ENCODE measurements at regions not wholly inside any gene's neighbourhood (a gene's known extent, or its start where the extent isn't known, plus 50 kb on each side); places are given as distances from the start of the nearest gene placed in this dataset.
"Not testable (repeated sequence)": the region's sequence is repeated elsewhere in the genome, so short reads cannot be mapped to it uniquely, and the experiment has no call there.

DNA sequence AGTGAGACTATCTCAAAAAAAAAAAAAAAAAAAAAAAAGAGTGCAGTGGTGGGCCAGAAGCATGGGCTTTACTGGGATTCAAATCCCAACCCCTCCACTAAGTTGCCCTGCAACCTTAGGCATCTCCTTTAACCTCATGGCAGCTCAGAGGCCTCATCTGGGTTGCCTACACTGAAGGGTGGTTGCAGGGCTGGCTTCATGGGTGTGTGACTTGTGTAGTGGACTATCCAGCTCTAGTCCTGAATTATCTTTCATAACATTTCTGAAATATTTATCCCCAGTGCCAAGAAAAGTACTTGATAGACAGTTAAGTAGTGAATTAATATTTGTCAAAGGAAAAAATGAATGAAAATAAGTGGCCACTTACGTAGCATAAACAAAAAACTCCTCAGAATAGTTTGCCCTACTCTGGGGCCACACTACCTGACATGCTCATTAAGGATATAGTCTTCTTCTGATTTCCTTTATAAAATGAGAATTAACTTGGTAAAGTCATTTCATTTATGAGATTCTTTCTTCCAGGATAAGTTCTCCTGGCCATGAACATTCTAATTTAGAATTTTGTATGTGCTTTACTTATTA is 116.0 kb upstream of the SYT13 start:
- no peak for DNase-seq

DNA sequence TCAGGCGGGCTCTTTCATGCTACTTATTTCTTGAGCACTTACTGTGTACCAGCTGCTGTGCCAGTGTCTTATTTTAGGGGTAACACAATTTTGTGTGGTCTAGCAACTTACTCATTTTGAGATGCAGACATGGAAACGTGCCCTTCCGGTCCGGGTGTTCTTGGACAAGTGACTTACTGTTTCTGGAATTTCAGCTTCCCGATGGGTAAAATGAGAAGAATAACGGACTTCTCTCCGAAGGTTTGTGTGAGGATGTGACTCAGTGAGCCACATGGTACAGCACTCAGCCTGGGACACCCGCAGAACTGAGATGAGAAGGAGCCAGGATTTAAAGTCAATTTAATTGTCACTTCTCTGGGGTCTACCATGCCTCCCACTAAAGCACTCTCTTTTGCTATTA is 114.5 kb upstream of the SYT13 start:
- DNase-seq = no peak

DNA sequence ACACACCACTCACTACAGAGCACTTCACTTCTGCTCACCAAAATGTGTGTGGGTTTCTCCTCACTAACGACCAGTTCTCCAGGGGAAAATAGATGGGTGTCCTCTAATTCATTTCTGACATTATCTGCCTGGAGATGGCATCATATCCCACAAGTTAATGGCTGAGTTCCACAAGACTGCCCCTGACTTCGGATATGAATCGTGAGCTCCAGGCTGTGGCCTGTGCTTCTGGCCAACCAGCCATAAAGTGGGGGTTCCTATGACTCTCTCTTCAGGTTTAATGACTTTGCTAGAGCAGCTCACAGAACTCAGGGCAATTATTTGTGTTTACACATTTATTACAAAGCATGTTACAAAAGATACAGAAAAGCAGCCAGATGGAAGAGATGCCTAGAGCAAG is 113.0 kb upstream of the SYT13 start:
- DNase-seq = no peak

DNA sequence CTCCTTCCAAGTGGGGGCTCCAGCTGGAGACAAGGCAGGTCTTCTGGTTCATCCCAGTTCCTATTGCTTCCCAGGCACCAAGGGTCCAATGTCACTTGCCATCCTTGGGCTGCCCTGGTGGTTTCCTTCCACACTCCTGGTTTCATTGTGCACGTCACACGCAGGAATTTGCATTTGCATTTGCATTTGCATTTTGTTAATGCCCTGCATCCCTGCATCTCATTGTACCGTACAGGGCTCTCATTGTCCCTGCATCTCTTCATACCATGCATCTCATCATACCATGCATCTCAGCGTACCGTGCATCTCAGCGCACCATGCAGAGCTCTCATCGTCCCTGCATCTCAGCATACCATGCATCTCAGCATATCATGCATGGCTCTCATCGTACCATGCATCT is 112.2 kb upstream of the SYT13 start:
- DNase-seq = no peak

DNA sequence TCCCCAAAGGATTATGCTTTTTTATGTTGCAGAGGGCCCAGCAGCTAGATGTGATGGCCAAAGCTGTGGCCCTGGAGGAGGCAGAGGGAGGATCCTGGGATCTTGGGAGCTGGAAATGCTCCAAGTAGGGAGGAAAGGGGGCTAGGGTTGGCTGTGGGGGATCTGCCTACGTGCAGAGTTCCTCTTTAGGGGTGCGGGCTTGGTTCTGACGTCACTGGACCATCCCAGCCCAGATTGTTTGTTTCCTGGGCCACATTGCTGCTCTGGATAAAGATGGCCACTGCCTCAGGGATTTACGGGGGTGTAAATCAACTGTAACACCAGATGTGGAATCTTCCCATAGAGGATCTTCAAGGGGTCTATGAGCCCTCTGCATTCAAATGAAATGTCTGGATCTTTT is 110.3 kb upstream of the SYT13 start:
- DNase-seq = no peak

DNA sequence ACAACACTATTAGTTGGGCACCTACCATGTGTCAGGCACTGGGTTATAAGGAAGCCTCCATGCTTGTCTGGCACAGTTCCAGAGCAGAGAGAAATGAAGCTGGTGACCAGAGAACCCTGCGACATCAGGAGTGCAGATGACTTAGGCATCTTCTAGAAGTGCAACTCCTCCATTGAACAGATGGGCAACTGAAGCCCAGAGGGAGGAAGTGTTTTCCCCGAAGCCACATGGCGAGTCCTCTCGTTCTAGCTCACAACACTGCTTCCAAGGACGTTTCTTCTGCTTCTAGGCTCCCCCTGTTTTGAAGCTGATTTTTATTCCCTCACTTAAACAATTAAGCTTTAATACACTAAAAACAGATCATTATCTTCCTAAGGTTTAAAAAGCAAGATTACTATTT is 109.8 kb upstream of the SYT13 start:
- no peak for DNase-seq

DNA sequence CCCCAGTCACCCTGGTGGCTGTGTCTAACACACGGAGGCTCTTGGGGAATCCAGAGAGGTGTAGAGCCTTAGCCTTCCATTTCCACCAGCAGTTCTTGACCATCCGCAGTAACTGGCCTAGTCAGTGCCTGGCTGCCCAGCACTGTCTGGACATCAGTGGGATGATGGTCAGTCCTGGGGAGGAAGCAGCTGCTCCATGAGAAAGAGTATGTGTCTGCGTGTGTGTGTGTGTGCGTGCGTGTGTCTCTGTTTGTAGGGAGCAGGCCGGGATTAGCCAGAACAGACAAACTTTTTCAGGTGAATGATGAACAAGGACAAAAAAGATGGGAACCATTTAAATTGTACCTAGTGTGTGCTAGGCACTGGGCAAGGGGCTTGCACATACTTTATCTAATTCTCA is 109.3 kb upstream of the SYT13 start:
- DNase-seq = no peak

DNA sequence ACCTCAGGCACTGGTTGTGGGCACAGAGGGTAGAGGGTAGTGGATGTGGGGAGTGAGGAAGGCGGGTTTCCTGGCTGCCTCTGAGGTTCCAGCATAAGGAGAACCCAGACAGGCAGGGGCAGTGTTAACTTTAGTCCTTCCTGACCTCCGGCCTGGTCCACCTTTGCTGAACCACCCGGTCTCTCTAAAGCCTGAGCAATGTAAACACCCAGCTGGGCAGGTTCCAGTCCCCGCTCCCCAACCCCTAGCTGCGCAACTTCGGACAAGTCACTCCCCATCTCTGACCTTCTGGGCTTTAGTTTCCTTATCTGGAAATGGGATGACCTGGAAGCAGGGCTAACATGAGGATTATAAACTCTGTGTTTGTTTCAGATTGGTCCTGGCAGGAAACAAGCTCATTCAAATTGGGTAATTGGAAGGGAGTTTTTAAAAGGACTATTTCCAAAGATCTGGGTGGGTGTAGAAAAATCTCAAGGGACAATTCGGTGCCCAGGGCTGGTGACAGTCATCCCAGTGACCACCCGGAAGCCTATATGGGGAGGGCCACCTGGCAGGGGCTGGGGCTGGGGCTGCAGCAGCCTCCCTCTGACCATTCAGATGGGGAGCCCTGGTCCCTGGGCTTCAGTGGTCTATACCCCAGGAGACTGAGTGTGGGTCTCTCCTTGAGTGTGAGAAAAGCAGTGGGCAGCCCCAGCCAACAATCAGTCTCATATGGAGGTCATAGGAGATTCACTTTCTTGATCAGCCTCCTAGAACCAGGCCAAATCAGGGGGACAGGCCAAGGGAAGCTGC is 108.3 kb upstream of the SYT13 start:
- DNase-seq = no peak

DNA sequence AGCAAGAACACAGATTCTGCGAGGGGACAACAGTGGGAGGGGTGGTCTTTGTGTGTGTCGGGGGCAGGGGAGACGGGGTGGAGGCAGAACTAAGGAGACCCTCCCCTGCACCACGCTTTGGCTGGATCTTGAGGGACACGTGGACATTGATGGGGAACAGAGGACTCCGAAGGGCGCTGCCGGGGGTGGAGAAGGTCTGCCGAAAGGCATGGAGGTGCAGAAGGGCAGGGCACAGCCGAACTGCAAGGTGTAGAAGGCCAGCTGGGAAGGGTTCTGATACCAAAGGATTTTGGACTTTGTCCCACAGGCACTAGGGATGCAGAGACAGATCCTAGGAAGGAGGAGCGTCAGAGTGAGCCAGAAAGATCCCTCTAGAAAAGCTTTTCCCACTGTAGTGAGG is 107.7 kb upstream of the SYT13 start:
- no peak for DNase-seq

DNA sequence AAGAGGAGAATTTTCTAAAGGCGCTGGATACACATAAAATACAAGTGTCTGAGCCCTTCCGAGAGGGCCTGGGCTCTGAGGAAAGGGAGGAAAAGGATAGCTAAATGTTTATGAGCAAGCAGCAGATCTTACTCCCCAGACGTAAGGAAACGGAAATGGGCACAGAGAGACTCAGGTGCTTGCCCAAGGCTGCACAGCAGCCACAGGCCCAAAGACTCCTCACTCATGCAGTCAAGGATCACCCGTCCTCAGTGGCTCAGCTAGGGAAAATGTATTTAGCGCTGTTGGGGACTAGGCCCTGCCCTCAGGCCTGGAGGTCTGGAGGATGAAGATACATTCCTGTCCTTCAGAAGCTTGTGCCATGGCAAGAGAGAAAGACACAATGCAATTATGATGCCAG is 107.2 kb upstream of the SYT13 start:
- DNase-seq = no peak

DNA sequence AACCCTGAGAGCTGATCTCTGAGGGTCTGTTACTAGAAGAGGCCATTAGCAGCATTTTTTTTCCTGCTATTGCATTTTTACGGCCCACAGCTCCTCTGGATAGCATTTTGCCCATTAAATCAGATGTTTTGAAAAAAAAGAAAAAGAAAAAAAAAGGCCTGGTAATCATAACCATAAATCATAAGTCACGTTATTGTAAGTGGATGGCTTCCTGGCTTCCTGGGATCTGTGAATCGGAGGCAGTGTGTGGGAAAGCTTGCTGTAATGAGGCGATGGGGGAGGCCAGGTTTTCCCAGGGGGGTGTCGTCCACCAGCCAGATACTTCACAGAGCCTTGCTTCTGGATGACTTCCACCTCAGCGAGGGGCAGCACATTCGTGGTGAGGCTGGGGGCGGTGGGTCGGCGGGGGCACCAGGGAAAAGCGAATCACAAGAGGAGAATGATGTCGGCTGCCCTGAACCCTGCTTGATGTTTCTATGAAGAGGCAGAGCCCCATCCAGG is 106.5 kb upstream of the SYT13 start:
- no peak for DNase-seq

DNA sequence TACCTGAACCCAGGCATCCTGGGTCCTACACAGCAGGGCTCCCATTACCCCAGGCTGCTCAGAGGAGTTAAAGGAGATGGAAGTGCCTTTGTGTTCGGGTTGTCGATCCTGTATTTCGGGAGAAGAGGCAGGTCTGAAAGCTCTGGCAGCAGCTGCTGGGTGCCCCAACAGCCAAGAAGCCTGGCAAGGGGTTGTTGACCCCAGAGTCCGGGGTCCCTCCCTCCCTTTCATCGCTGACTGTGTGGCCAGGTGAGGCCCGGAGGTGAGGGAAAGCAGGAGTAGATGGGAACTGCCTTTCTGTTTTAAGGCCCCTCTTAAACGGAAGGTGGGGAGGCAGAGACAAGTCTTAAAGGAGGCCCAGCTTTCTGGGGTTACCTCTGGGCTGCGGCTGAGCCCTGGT is 106.0 kb upstream of the SYT13 start:
- no peak for DNase-seq

DNA sequence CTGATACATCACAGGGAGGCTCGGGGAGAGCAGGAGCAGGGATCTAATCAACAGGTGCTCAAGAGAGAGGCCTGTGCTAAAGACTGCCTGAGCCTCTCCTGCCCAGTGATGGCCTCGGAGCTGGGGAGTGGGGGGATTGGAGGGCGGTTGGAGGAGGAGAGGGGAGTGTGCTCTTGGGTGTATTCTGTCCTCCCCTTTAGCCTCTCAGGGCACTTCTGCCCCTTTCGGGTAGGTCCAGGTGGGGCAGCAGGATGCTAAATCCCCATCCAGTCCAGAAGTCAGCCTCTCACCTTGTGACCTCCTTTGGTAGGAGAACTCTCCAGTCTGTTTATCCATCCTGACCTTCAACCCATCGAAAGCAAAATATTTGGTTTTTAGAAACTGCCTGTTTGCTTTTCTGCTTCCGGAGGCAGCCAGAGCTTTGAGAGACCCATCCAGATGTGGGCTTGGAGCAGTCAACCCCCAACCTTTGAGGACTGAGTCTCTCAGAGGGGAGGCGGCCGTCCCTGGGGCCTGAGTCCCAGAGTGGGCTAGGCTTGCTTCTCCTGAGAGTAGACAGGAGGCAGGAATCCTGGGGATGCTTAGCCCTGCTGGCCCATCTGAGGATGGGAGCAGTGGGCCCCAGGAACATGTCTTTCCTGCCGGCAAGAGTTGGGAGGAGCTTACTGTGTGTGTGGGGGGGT is 105.2 kb upstream of the SYT13 start:
- DNase-seq = no peak

DNA sequence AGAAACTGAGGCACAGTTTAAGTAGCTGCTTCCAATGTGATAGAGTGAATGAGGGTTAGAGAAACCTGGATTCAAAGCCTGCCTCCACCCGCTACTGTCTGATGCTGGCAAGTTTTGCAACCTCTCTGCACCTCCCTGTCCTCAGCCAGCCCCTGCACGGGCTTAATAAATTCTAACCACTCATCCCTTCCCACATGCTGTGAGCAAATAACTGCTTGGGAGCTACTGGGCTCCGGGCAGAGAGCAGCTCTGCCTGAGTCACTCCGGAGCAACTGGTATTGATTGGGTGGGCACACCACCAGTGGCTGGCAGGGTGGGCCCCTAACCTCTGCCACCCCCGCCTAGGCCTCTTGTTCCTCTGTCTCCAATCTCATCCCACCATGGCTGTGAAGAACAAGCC is 104.3 kb upstream of the SYT13 start:
- no peak for DNase-seq

DNA sequence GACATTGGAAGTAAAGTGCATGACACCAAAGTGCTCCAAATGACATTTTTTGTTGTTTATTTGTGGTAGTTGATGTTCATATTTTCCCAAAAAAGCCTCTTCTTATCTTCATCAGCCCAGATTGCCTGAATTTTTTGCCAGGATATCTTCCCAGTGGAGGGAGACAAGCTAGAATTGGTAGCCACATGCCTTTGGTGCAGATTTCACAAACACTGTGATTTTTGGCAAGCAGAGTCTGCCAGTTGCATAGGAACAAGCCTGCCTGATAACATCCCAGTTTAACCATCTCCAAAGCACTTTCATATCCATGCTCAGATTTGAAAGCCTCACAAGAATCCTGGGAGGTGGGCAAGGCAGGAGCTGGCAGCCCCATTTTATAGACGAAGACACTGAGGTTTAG is 102.3 kb upstream of the SYT13 start:
- DNase-seq = no peak

DNA sequence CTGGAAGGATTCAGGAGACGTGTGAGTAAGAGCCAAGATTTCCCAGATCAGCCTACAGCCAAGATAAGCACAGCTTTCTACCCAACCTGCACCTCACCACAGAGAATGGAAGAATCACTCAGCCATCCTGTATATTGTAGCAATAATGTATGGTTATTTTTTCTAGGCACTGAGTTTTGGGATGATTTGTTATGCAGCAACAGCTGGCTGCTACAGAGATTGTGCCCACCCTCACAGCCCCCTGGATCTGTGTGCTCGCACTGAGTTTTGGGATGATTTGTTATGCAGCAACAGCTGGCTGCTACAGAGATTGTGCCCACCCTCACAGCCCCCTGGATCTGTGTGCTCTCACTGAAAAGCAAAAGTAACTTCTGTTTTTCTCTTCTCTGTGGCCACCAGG is 101.7 kb upstream of the SYT13 start:
- DNase-seq = not testable (repeated sequence)

DNA sequence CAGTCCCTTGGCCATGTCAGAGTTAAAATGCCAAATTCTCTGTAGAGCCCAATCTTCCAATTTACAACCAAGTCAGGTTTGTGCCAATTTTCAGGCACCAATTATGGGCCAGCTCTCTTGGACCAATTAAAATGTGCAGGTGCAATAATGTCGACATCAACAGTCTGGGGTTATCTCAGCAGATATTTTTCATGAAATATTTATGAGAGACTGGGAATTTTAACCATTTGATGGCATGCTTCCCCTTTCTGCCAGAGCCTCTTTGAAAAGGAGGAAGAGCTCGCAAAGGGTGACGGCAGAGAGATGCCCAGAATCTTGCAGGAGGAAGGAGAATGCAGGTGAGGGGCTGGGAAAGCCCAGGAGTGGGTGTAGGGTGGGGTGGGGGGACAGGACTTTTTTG is 100.8 kb upstream of the SYT13 start:
- DNase-seq = no peak

DNA sequence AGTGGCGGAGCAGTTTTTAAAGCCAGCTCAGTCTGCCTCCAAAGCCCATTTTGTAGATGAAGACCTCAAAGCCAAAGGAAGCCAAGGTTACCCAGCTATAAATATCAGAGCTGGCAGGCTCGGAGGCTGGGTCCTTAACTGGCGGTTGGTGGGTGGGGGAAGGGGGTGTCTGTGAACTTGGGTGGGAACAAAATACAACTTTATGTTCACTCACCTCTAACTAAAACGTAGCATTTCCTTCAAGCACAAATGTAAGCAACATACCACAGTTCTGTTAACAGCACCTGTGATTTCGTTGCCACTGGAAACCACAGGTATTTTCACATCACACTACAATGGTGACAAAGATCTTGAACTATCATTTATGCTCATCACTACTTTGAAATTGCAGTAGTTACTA is 99.7 kb upstream of the SYT13 start:
- DNase-seq = no peak

DNA sequence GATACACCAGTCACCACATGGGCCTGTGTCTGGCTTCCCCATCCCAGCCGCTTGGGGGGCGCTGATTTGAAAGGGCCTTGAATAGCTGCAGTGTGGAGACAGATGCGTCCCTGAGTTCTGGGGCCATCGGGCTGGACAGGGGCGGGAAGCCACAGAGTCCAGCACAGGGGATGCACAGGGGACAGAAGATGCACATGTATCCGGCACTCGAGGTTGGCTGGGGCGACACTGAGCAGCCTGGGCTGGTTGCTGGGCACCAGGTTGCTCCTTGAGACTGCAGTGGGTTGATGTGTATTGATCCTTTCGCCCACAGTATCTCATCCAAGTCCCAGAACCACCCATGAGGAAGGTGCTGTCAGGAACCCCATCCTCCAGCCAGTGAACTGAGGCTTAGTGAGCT is 99.3 kb upstream of the SYT13 start:
- DNase-seq = no peak

DNA sequence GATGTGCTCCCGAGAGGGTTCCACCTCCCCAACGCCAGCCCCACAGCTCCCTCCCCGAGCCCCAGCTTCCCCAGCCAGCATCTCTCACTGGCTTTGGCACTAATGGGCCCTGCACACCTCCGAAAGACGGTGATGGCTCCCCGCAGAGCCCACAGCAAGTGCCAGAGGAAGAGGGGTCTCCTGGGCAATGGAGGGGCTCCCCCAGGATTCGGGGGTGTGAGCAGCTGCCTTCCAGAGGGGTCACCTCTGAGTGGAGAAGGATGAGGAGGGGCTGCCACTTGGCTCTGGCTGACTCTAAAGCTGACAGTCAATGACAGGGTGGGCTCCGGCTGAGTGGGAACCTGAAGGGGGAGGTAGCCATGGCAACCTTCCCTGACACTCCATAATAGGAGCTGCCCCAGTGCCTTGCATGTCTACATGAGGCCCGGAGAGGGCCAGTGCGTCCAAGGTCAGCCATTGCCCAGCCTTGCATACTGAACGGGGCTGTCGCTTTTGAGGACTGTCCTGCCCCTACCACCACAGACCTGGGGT is 98.6 kb upstream of the SYT13 start:
- no peak for DNase-seq

DNA sequence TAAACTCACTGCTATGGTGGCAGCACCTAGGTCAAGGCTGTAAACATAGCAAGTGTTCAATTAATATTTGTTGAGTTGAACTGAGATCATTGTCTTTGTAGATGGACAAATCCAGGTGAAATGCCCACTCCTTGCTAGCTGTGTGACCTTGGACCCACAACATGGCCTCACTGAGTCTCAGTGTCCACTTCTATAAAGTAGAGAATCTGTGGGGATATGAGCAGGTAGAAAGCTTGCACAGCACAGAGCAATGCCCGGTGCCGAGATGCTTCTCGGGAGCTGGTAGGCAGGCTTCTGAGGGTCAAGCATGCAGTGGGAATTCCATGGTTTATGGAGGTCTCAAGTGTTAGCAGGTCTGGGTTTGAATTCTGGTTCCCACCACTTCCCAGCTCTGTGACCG is 97.9 kb upstream of the SYT13 start:
- DNase-seq = no peak

DNA sequence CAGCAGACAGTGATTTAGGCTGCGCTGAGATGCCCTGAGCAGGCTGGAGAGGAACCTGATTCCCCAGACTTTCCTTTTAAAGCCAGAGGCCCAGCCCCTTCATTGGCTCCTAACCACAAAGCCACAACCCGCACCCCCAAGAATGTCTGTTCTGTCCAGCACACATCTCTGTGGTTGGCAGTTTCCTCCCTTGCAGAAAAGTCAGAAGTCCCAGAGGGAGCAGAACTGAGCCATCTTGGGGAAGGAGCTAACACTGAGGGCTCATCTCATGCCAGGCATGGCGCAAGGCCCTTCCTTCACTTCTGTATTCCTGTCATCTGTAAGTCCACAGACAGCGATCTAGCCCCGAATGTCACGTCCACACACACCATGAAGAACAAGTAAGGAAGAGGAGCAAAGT is 97.1 kb upstream of the SYT13 start:
- DNase-seq = no peak

DNA sequence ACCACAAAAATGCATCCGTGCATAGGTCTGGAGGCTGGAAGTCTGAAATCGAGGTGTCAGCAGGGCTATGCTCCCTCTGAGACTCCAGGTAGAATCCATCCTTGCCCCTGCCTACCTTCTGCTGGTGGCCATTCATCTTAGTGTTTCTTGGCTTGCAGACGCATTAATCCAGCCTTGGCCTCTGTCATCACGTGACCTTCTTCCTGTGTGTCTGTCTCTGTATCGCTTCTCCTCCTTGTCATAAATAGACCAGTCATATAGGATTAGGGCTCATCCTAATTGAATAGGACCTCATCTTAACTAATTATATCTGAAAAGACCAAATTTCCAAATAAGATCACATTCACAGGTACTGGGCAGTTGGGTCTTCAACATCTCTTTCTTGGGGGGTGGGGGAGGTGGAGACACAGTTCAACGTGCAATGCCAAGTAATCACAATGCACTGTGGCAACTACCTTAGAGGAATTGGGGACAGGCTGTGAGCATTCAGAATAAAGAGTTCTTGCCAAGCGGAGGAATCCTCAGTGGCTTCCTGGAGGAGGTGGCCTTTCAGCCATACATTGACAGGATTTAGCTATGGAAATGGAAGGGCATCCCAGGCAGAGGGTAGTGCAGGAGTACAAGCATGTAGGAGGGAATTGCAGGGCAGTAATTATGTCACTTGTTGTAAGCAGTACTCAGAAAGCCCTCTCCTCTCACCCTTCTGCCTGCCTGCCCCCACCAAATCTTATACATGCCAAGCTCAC is 96.2 kb upstream of the SYT13 start:
- DNase-seq = no peak
